Pancreas (tissue), 10 donors: ENCODE measurements at regions not wholly inside any gene's neighbourhood (a gene's known extent, or its start where the extent isn't known, plus 50 kb on each side); places are given as distances from the start of the nearest gene placed in this dataset.
A peak's percentile ranks its signal among the peaks of the same experiment; 100 is the strongest.
"Not testable (repeated sequence)": the region's sequence is repeated elsewhere in the genome, so short reads cannot be mapped to it uniquely, and the experiment has no call there.

Experiments used
- ATAC-seq, 4 donors: fragments of 200-7000 bp; cut with Tn5 transposase; one replicate each; pipeline versions ENCODE4 v1.8.0 to v1.9.1; 2020; ENCODE audit warnings: mild to moderate bottlenecking in 4 of 4, moderate library complexity in 4 of 4
- DNase-seq, 6 donors: peaks; one replicate each; pipeline ENCODE4 v3.0.0-alpha.2; 2020
- FAIRE-seq: peaks from 2 replicates; lab custom pipeline; 2012; peaks lifted over from hg19 to GRCh38; lab: Jason Lieb, UNC
- H3K27ac ChIP-seq, 4 donors: fragments of 200-600 bp; sonication (generic); 1 replicate in 3 of 4; 2 replicates in 1 of 4; pipeline versions ENCODE4 v1.5.0 to v1.8.0; 2020
- H3K27me3 ChIP-seq, 4 donors: fragments of 200-600 bp; one replicate each; pipeline ENCODE4 v1.8.0; 2021
- H3K36me3 ChIP-seq, 3 donors: fragments of 200-600 bp; sonication (generic) in 1 of 3; one replicate each; pipeline versions ENCODE4 v1.5.0 to v1.8.0; 2020 to 2021
- H3K4me1 ChIP-seq, 3 donors: fragments of 200-600 bp; one replicate each; pipeline ENCODE4 v1.8.0; 2021
- H3K4me3 ChIP-seq, 4 donors: fragments of 200-600 bp; sonication (generic) in 2 of 4; one replicate each; pipeline versions ENCODE4 v1.5.0 to v1.8.0; 2020 to 2021
- H3K9me3 ChIP-seq, 4 donors: fragments of 200-600 bp; one replicate each; pipeline ENCODE4 v1.8.0; 2021
- WGBS, 2 donors: extraction: QIAGEN DNeasy Blood & Tissue Kit; methylation state at CpG; one replicate each; pipeline ENCODE4 v1.1.7; 2013; 5-methylcytosine and 5-hydroxymethylcytosine counted together
- intact Hi-C, 3 donors: fragments of 100-400 bp; cut with DNase I; formaldehyde crosslinking; loops; one replicate each; pipeline versions ENCODE4 v1.11.1 to v1.14.2; 2022
- TF ChIP-seq, protein P1 (sequence below), 4 donors: fragments of 200-600 bp; sonication (generic) in 3 of 4; IDR thresholded peaks; one replicate each; pipeline versions ENCODE4 v1.5.0 to v1.8.0; 2021; ENCODE audit warnings: antibody characterized with exemption in 4 of 4
- donor health status: healthy with polysubstance abuse.
- donor health status: DM: no; HTN: no; CAD: no; lungs with moderate emphysema.
- donor health status: DM: no; HTN: no; CAD: no.
- donor health status: control.
- donor health status: control.
- donor health status: Bipolar disorder and iron deficiency.
- donor health status: DM: yes; HTN: yes; CAD: no.
- donor health status: DM: no; HTN: no; CAD: no.
- donor health status: DM: no; HTN: no; CAD: no.
- donor health status: DM: yes; HTN: yes; CAD: no.

DNA sequence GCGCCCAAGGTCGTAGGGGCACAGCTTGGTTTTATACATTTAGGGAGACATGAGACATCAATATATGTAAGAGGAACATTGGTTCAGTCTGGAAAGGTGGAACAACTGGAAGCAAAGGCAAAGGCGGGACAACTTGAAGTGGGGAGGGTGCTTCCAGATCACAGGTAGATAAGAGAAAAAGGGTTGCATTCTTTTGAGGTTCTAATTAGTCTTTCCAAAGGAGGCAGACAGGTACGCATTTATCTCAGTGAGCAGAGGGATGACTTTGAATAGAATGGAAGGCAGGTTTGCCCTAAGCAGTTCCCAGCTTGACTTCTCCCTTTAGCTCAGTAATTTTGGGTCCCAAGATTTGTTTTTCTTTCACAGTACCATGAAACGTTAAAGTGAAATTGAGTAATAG, 223.2 kb downstream of the FAM47A start:
- TF ChIP-seq, protein P1, sequence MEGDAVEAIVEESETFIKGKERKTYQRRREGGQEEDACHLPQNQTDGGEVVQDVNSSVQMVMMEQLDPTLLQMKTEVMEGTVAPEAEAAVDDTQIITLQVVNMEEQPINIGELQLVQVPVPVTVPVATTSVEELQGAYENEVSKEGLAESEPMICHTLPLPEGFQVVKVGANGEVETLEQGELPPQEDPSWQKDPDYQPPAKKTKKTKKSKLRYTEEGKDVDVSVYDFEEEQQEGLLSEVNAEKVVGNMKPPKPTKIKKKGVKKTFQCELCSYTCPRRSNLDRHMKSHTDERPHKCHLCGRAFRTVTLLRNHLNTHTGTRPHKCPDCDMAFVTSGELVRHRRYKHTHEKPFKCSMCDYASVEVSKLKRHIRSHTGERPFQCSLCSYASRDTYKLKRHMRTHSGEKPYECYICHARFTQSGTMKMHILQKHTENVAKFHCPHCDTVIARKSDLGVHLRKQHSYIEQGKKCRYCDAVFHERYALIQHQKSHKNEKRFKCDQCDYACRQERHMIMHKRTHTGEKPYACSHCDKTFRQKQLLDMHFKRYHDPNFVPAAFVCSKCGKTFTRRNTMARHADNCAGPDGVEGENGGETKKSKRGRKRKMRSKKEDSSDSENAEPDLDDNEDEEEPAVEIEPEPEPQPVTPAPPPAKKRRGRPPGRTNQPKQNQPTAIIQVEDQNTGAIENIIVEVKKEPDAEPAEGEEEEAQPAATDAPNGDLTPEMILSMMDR (IDR thresholded peaks at IDR 0.05): no peak
- no peaks in the 10 kb centered on the region for H3K27me3 ChIP-seq
- H3K27ac ChIP-seq: no peak overlapping the region
- DNase-seq: no peak
- H3K4me3 ChIP-seq: no peak overlapping the region
- intact Hi-C loops: no loop called here
- H3K36me3 ChIP-seq: no peaks in the 10 kb centered on the region
- H3K9me3 ChIP-seq: no peaks in the 10 kb centered on the region
- H3K4me1 ChIP-seq: no peaks in the 10 kb centered on the region
- no peak for ATAC-seq
- WGBS, 2 donors: 42 to 45% methylated on average over 5 of the region's 5 CpGs
- no peak for FAIRE-seq

DNA sequence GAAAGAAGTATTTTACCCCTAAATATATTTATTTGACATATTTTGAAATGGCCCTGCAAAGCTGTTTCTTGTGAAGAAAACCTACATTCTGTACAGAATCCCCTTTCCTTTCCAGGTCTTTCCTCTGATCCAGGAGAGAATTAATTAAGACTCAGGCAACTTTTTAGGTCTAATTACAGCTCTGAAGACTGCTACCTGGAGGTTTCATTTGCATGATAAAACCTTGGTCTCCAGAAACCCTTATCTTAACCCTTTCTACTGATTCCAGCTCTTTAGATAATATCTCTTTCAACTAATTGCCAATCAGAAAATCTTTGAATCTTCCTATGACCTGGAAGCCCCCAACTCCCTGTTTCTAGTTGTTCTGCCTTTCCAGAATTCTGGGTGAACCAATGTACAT, 224.0 kb downstream of the FAM47A start:
- Histone ChIP-seq H3K9me3 (no peaks in the 10 kb centered on the region), H3K27ac (no peak overlapping the region), H3K4me1 (no peaks in the 10 kb centered on the region), H3K4me3 (no peak overlapping the region), H3K36me3 (no peaks in the 10 kb centered on the region), H3K27me3 (no peaks in the 10 kb centered on the region)
- intact Hi-C loops: no loop called here
- ATAC-seq: no peak
- FAIRE-seq: no peak
- DNase-seq: no peak
- TF ChIP-seq, protein P1 (IDR thresholded peaks at IDR 0.05): no peak

DNA sequence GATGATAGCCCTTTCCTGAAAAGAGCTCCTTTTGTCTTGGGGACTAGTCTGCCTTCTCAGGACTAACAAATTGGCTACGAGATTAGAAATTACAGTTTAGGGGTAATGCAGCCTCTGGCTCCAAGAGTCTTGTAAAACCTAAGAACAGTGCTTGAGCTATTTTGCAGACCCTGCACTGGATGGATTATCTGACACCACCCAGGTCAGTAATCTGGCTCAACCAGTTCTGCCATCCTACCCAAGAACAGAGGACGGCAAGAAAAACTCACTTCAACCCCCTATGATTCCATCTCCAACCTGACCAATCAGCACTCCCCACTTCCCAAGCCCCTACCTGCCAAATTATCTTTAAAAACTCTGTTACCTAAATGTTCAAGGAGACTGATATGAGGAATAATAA, 225.1 kb downstream of the FAM47A start:
- Histone ChIP-seq H3K27me3 (peaks cover 0 to 5% (median 0%) of the 10 kb centered on the region in 4 donors), H3K27ac (no peak overlapping the region), H3K4me1 (no peaks in the 10 kb centered on the region), H3K4me3 (no peak overlapping the region), H3K36me3 (no peaks in the 10 kb centered on the region), H3K9me3 (no peaks in the 10 kb centered on the region)
- TF ChIP-seq, protein P1 (IDR thresholded peaks at IDR 0.05): no peak
- intact Hi-C loops: no loop called here
- FAIRE-seq (no peak), ATAC-seq (no peak), DNase-seq (no peak)
- WGBS, 2 donors: 17 to 23% methylated on average over 2 of the region's 2 CpGs

DNA sequence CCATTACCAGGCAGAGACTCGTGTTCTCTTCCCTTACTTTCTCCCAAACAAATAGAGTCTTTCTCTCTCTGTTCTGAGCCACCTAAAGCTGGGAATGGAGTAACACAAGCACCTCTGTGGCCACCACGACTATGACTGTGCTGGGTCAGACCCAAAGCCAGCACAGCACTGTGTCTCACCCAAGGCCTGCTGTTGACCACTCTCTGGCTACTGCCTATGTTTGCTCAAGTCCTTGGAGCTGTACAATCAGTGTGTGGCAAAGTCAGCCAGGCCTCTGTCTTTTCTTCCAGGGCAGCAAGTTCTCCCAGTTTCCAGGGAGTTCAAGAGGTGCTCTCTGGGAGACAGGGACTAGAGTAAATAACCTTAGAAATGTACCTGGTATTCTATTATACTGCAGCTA, 239.4 kb downstream of the FAM47A start:
- ATAC-seq: peak in 1 of 4 donors; percentile 34
- 29 to 41% methylated on average over 2 of the region's 2 CpGs for WGBS, 2 donors
- no peaks in the 10 kb centered on the region for H3K9me3 ChIP-seq
- no peak for FAIRE-seq
- no peaks in the 10 kb centered on the region for H3K4me1 ChIP-seq
- H3K4me3 ChIP-seq: no peak overlapping the region
- TF ChIP-seq, protein P1 (IDR thresholded peaks at IDR 0.05): no peak
- intact Hi-C loops: no loop called here
- peaks cover 0 to 5% (median 0%) of the 10 kb centered on the region in 4 donors for H3K27me3 ChIP-seq
- no peaks in the 10 kb centered on the region for H3K36me3 ChIP-seq
- no peak overlapping the region for H3K27ac ChIP-seq
- DNase-seq: no peak

DNA sequence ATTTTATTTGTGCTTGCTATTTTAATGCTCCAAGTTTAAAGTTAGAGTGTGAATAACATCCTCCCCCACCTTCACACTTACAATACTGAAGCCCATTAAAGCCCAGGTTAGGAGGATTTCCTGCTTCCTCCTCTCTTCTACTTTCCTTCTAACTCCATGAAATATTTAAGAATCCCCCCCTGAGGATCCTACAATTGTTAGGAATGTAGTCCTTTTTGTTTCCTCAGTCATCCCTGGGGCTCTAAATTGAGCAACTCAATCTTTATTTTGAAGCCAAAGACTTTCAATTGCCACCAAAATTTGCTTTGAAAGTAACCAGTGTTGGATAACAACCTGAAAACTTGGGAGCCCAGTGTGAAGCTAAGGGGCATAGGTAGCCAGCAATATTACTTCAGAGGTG, 276.9 kb downstream of the FAM47A start:
- H3K27ac ChIP-seq: no peak overlapping the region
- no peaks in the 10 kb centered on the region for H3K36me3 ChIP-seq
- intact Hi-C loops: no loop called here
- no peaks in the 10 kb centered on the region for H3K27me3 ChIP-seq
- FAIRE-seq (no peak), DNase-seq (no peak), ATAC-seq (no peak)
- TF ChIP-seq, protein P1 (IDR thresholded peaks at IDR 0.05): no peak
- H3K9me3 ChIP-seq: no peaks in the 10 kb centered on the region
- no peak overlapping the region for H3K4me3 ChIP-seq
- no peaks in the 10 kb centered on the region for H3K4me1 ChIP-seq

DNA sequence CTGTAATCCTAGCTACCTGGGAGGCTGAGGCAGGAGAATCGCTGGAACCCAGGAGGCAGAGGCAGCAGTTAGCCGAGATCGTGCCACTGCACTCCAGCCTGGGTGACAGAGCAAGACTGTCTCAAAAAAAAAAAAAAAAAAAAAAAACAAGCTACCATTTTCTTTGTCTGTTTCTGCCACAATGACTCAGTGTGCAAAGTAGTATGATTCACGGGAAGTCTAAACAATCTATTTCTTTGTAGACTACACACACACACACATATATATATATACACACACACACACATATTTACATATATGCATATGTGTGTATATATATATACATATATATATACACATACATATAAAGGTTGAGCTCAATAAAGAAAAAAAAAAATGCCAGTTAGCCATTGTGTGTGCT, 280.0 kb downstream of the FAM47A start:
- H3K9me3 ChIP-seq, DNase-seq, ATAC-seq, FAIRE-seq, H3K27me3 ChIP-seq, H3K27ac ChIP-seq, H3K36me3 ChIP-seq, intact Hi-C loops, H3K4me1 ChIP-seq, H3K4me3 ChIP-seq: not testable (repeated sequence)
- 61 to 90% methylated on average over 4 of the region's 4 CpGs for WGBS, 2 donors
